AG10803 (cell line): ENCODE measurements at regions not wholly inside any gene's neighbourhood (a gene's known extent, or its start where the extent isn't known, plus 50 kb on each side); places are given as distances from the start of the nearest gene placed in this dataset.

Experiments used
- DNase-seq: peaks from one replicate; pipeline ENCODE4 v3.0.0; 2010; ENCODE audit warnings: low read depth
- H3K4me3 ChIP-seq: 2 replicates; pipeline ENCODE4 v1.5.1; 2011; ENCODE audit warnings: mild to moderate bottlenecking, low read length, control low read depth
- CTCF ChIP-seq: conservative IDR thresholded peaks from 2 replicates; pipeline ENCODE4 v1.5.1; 2011; ENCODE audit warnings: mild to moderate bottlenecking, low read length, control low read depth, inconsistent platforms

- H3K4me3 ChIP-seq, result no peak overlapping the region
- TF ChIP-seq CTCF, result no peak
- no peak for DNase-seq
Measured at GRCh38 chrX:39961441-39961840, 136.3 kb downstream of the BCOR start.

DNA sequence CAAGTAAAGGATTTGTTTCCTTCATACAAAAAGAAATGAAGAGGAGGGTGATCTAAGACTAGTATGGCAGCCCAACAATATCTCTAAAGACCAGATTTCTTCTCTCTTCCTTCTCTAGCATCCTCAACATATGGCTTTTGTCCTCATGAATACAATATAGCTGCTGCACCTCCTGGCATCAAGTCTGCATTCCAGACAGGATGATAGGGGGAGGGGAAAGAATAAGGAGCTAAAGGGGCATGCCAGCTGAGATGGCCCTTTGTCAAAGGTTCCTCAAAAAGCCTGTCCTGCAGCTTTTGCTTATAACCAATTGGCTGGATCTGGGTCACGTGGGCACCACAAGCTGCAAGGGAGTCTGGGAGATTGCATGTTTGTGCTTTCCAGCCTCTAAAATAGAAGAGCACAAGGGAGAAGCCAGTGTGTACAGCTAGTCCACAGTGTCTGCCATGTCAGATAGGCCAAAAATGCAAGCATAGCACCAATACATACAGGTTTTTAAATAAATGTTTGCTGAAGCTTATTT is 132.6 kb downstream of the BCOR start:
- no peak for TF ChIP-seq CTCF
- no peak overlapping the region for H3K4me3 ChIP-seq
- no peak for DNase-seq

DNA sequence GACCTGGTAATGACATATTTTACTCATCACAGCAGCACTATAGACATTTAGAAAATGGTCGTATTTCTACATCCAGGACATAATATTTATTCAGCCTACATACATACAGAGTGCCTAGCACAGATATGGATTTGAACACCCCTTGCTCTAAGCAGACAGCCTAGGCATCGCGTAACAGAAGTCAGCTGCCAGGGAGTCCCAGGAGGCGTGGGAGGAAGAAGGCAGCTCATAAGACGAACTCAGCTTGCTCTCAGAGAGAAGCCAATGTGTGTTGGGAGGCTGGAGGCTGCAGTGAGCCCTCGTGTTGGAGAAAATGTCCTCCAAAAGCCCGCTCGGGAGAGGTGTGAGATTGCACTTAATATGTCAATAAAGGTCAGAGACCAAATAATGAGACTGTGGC is 131.6 kb downstream of the BCOR start:
- H3K4me3 ChIP-seq, result no peak overlapping the region
- DNase-seq, result no peak
- no peak for TF ChIP-seq CTCF

- TF ChIP-seq CTCF, result no peak
- no peak overlapping the region for H3K4me3 ChIP-seq
- no peak for DNase-seq
Measured at GRCh38 chrX:39967348-39967747, 130.4 kb downstream of the BCOR start.

- H3K4me3 ChIP-seq, result no peak overlapping the region
- no peak for DNase-seq
- no peak for TF ChIP-seq CTCF
Measured at GRCh38 chrX:39969099-39969818, 128.5 kb downstream of the BCOR start.

DNA sequence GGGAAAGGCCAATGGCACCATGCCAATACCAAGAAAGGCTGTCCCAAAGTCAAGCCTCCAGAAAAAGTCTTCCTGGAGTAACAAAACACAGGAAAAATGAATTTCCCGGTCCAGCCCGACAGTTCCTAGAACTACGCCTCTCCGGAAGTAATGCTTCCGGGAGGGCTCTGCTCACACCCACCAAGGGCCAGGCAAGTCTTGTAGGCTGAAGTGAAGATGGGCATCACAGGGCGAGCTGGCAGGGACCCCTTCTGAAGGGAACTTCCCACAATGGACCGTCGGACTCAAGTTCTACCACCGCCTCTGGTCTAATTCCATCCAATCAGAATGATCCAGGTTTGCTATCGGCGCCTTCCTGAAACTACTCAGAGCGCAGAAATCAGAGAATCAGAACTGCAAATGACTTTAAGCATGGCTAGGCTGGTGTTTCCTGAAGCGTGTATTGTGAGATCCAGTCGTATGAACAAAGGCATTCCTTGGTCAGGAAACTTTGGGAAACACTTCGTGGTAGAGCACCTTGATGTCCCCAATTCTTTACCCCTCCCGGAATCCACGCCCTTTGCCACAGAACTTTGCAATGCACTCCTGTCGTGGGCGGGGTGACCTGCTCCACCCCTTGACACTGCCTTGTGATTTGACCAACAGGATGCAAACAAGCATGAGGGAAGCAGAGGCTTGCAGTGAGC is 127.8 kb downstream of the BCOR start:
- H3K4me3 ChIP-seq, result no peak overlapping the region
- DNase-seq, result no peak
- TF ChIP-seq CTCF, result no peak

DNA sequence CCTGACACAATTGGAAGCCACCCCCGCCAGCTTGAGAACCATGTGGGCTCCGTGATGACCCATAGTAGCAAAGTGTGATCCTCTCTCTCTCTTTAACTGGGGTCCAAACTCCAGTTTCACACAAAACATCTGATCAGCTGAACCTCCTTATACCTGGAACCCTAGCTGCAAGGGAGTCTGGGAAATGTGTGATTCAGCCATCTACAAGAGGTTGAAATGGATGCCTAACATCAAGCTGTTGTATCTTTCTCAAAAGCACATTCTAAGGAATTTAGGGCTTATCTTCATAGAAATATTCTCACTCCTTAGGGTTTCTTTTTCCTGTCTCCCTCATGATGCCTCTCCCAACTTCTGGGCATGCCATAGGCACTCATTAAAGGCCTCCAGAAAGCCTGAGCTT is 126.0 kb downstream of the BCOR start:
- TF ChIP-seq CTCF, result no peak
- DNase-seq, result no peak
- H3K4me3 ChIP-seq, result no peak overlapping the region
